Type B pancreatic cell (in vitro differentiated cells): ENCODE measurements at regions not wholly inside any gene's neighbourhood (a gene's known extent, or its start where the extent isn't known, plus 50 kb on each side); places are given as distances from the start of the nearest gene placed in this dataset.
"Not testable (repeated sequence)": the region's sequence is repeated elsewhere in the genome, so short reads cannot be mapped to it uniquely, and the experiment has no call there.

Source experiments
- DNase-seq: peaks from one replicate; pipeline ENCODE4 v3.0.0; 2021; ENCODE audit warnings: mixed read lengths; ENCODE audit not compliant: unreplicated experiment; ENCODE audit errors: extremely low spot score
- H3K27ac Mint-ChIP-seq: 2 replicates; pipeline ENCODE4 v1.8.0; 2021; ENCODE audit warnings: mild to moderate bottlenecking, mixed read lengths
- H3K27me3 Mint-ChIP-seq: 2 replicates; pipeline ENCODE4 v1.8.0; 2021; ENCODE audit warnings: mixed read lengths
- H3K36me3 Mint-ChIP-seq: 2 replicates; pipeline ENCODE4 v1.8.0; 2021; ENCODE audit warnings: mixed read lengths
- H3K4me1 Mint-ChIP-seq: one replicate; pipeline ENCODE4 v1.8.0; 2021; ENCODE audit warnings: mixed read lengths; ENCODE audit not compliant: unreplicated experiment
- H3K4me3 Mint-ChIP-seq: 2 replicates; pipeline ENCODE4 v1.8.0; 2021; ENCODE audit warnings: mild to moderate bottlenecking, mixed read lengths
- H3K9me3 Mint-ChIP-seq: 2 replicates; pipeline ENCODE4 v1.8.0; 2021; ENCODE audit warnings: mixed read lengths
- CTCF ChIP-seq: fragments of 200-600 bp; sonication (generic); conservative IDR thresholded peaks from 2 replicates; pipeline ENCODE4 v1.5.0; 2021; ENCODE audit warnings: antibody characterized with exemption, mild to moderate bottlenecking

- H3K4me3 Mint-ChIP-seq, result no peak overlapping the region
- H3K36me3 Mint-ChIP-seq, result no peaks in the 10 kb centered on the region
- H3K27ac Mint-ChIP-seq, result no peak overlapping the region
- TF ChIP-seq CTCF, result no peak
- H3K4me1 Mint-ChIP-seq, result peaks cover 30% of the 10 kb centered on the region
- H3K9me3 Mint-ChIP-seq, result peaks cover 7% of the 10 kb centered on the region
- peaks cover 3% of the 10 kb centered on the region for H3K27me3 Mint-ChIP-seq
- no peak for DNase-seq
Measured at GRCh38 chr9:96062031-96062430, 186.5 kb downstream of the ERCC6L2 start.

DNA sequence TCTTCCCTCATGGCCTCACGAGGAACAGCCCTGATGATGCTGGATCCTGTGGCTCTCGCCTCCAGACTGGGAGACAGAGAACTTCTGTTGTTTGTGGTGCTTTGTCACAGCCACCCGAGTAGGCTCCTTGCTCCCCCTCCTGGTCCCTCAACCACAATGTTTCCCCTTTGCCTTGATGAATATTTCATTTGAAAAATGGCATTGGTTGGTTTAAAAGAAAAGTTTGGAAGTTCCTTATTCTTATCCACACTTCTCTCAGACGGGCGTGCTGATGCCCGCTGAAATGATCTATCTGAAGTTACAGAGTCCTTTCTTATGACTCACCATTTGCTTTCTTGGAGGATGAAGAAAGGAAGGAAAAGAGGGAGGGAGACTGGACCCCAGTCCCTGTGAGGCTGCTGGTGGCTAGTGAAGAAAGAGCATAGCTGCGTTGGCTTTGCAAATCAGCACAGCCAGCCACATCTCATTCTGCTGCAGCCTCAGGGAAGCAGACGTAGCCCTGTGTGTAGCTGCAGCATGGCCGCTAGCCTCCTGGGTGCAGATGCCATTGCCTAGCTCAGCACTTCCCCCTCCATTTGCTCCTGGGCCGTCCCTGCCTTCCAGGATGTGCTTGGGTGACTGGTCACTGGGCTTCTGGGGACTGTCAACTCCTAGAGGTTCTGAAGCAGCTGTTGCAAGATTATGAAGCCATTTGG, 185.9 kb downstream of the ERCC6L2 start:
- peaks cover 3% of the 10 kb centered on the region for H3K27me3 Mint-ChIP-seq
- H3K27ac Mint-ChIP-seq, result no peak overlapping the region
- no peaks in the 10 kb centered on the region for H3K36me3 Mint-ChIP-seq
- peaks cover 34% of the 10 kb centered on the region for H3K4me1 Mint-ChIP-seq
- peaks cover 12% of the 10 kb centered on the region for H3K9me3 Mint-ChIP-seq
- no peak for DNase-seq
- TF ChIP-seq CTCF, result peak; percentile 72
- H3K4me3 Mint-ChIP-seq, result no peak overlapping the region

- no peak for TF ChIP-seq CTCF
- H3K9me3 Mint-ChIP-seq, result peaks cover 19% of the 10 kb centered on the region
- H3K4me1 Mint-ChIP-seq, result peaks cover 40% of the 10 kb centered on the region
- H3K27me3 Mint-ChIP-seq, result peaks cover 3% of the 10 kb centered on the region
- peaks cover 5% of the 10 kb centered on the region for H3K36me3 Mint-ChIP-seq
- no peak overlapping the region for H3K27ac Mint-ChIP-seq
- no peak for DNase-seq
- H3K4me3 Mint-ChIP-seq, result no peak overlapping the region
Measured at GRCh38 chr9:96058218-96058617, 182.7 kb downstream of the ERCC6L2 start.

DNA sequence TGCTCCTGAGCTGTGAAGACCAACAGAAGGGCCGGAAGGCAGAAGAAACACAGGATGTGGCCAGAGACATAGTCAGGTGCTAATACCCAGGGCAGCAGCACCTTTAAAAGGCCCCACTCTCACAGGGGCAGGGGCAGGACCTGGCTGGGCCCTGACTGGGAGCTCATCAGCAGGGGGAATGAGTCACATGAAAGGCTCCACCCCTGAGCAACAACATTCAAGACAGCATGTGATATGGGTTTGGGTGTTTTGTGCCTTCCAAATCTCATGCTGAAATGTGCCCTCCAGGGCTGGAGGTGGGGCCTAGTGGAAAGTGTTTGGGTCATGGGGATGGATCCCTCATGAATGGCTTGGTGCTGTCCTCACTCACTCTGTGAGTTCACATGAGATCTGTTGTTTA, 181.7 kb downstream of the ERCC6L2 start:
- H3K27ac Mint-ChIP-seq, result no peak overlapping the region
- H3K4me3 Mint-ChIP-seq, result no peak overlapping the region

GRCh38 chr9:96056226-96056625, 180.7 kb downstream of the ERCC6L2 start:
- H3K36me3 Mint-ChIP-seq, result peaks cover 5% of the 10 kb centered on the region
- peak overlapping the region; percentile 39 for H3K27ac Mint-ChIP-seq
- H3K4me3 Mint-ChIP-seq, result no peak overlapping the region
- DNase-seq, result no peak
- TF ChIP-seq CTCF, result no peak
- H3K9me3 Mint-ChIP-seq, result peaks cover 16% of the 10 kb centered on the region
- peaks cover 35% of the 10 kb centered on the region for H3K4me1 Mint-ChIP-seq
- peaks cover 3% of the 10 kb centered on the region for H3K27me3 Mint-ChIP-seq

More for the DNA sequence above, 181.7 kb downstream of the ERCC6L2 start:
- peaks cover 5% of the 10 kb centered on the region for H3K36me3 Mint-ChIP-seq
- TF ChIP-seq CTCF, result no peak
- no peak for DNase-seq
- peaks cover 41% of the 10 kb centered on the region for H3K4me1 Mint-ChIP-seq
- peaks cover 19% of the 10 kb centered on the region for H3K9me3 Mint-ChIP-seq
- H3K27me3 Mint-ChIP-seq, result peaks cover 3% of the 10 kb centered on the region

GRCh38 chr9:96054248-96054647, 178.8 kb downstream of the ERCC6L2 start:
- Mint-ChIP-seq H3K9me3 (peaks cover 16% of the 10 kb centered on the region), H3K4me1 (peaks cover 38% of the 10 kb centered on the region)
- H3K4me3 Mint-ChIP-seq, H3K27ac Mint-ChIP-seq, DNase-seq, H3K27me3 Mint-ChIP-seq, H3K36me3 Mint-ChIP-seq: not testable (repeated sequence)
